VCaP (cell line): ENCODE measurements at regions not wholly inside any gene's neighbourhood (a gene's known extent, or its start where the extent isn't known, plus 50 kb on each side); places are given as distances from the start of the nearest gene placed in this dataset.
"Not testable (repeated sequence)": the region's sequence is repeated elsewhere in the genome, so short reads cannot be mapped to it uniquely, and the experiment has no call there.

Experiments
- H3K27ac ChIP-seq: fragments of 450-650 bp; 2 replicates; pipeline ENCODE4 v1.5.1; 2017
- CTCF ChIP-seq: fragments of 450-650 bp; conservative IDR thresholded peaks from 2 replicates; pipeline ENCODE4 v1.5.1; 2017; ENCODE audit warnings: mild to moderate bottlenecking, moderate library complexity

- H3K27ac ChIP-seq, result no peak overlapping the region
- no peak for TF ChIP-seq CTCF
These were observed 1265.9 kb downstream of the BRINP3 start for GRCh38 chr1:189211742-189212141.

GRCh38 chr1:189212606-189213005, 1265.1 kb downstream of the BRINP3 start:
- no peak overlapping the region for H3K27ac ChIP-seq
- TF ChIP-seq CTCF, result no peak

GRCh38 chr1:189216886-189217285, 1260.8 kb downstream of the BRINP3 start:
- H3K27ac ChIP-seq, result no peak overlapping the region
- no peak for TF ChIP-seq CTCF

- no peak overlapping the region for H3K27ac ChIP-seq
- TF ChIP-seq CTCF, result no peak
These were observed 1260.0 kb downstream of the BRINP3 start for GRCh38 chr1:189217646-189218045.

- TF ChIP-seq CTCF, result peak; percentile 64
- H3K27ac ChIP-seq, result no peak overlapping the region
These were observed 1256.9 kb downstream of the BRINP3 start for GRCh38 chr1:189220750-189221149.

GRCh38 chr1:189225794-189226145, 1251.9 kb downstream of the BRINP3 start:
- not testable (repeated sequence) for H3K27ac ChIP-seq

GRCh38 chr1:189226779-189227178, 1250.9 kb downstream of the BRINP3 start:
- no peak overlapping the region for H3K27ac ChIP-seq
- no peak for TF ChIP-seq CTCF

- H3K27ac ChIP-seq, result no peak overlapping the region
- TF ChIP-seq CTCF, result no peak
These were observed 1240.7 kb downstream of the BRINP3 start for GRCh38 chr1:189237008-189237407.
